Body of pancreas (tissue), 4 donors: ENCODE measurements at regions not wholly inside any gene's neighbourhood (a gene's known extent, or its start where the extent isn't known, plus 50 kb on each side); places are given as distances from the start of the nearest gene placed in this dataset.

Experiments used
- CTCF ChIP-seq, 7 experiments: fragments of 450-650 bp in 4 of 7; fragments of 200-600 bp in 3 of 7; sonication (generic) in 3 of 7; IDR thresholded peaks; one replicate each; pipeline ENCODE4 v1.5.1; 2016 to 2019; ENCODE audit warnings: antibody characterized with exemption in 7 of 7
- POLR2A ChIP-seq, 3 donors: fragments of 450-650 bp; IDR thresholded peaks; one replicate each; pipeline ENCODE4 v1.6.1; 2016; ENCODE audit warnings: antibody characterized with exemption in 3 of 3, mild to moderate bottlenecking in 2 of 3

GRCh38 chr20:6953611-6954010 is 186.1 kb downstream of the BMP2 start:
- TF ChIP-seq CTCF (IDR thresholded peaks at IDR 0.05) (no peak), POLR2A (IDR thresholded peaks at IDR 0.05) (no peak)
